Esophagus muscularis mucosa (tissue), 4 donors: ENCODE measurements at regions not wholly inside any gene's neighbourhood (a gene's known extent, or its start where the extent isn't known, plus 50 kb on each side); places are given as distances from the start of the nearest gene placed in this dataset.

ENCODE experiments used
- EP300 ChIP-seq: sonication (generic); formaldehyde crosslinking; IDR thresholded peaks from one replicate; pipeline ENCODE4 v1.6.1; 2017; ENCODE audit warnings: antibody characterized with exemption
- POLR2A ChIP-seq: fragments of 450-650 bp; IDR thresholded peaks from one replicate; pipeline ENCODE4 v1.6.1; 2017; ENCODE audit warnings: antibody characterized with exemption, moderate library complexity, mild to moderate bottlenecking, low read depth
- TF ChIP-seq, protein P1 (sequence below), 3 experiments: fragments of 200-600 bp in 2 of 3; fragments of 450-650 bp in 1 of 3; sonication (generic) in 2 of 3; IDR thresholded peaks; one replicate each; pipeline ENCODE4 v1.5.1; 2017 to 2019; ENCODE audit warnings: antibody characterized with exemption in 3 of 3, mild to moderate bottlenecking in 2 of 3, moderate library complexity in 1 of 3

DNA sequence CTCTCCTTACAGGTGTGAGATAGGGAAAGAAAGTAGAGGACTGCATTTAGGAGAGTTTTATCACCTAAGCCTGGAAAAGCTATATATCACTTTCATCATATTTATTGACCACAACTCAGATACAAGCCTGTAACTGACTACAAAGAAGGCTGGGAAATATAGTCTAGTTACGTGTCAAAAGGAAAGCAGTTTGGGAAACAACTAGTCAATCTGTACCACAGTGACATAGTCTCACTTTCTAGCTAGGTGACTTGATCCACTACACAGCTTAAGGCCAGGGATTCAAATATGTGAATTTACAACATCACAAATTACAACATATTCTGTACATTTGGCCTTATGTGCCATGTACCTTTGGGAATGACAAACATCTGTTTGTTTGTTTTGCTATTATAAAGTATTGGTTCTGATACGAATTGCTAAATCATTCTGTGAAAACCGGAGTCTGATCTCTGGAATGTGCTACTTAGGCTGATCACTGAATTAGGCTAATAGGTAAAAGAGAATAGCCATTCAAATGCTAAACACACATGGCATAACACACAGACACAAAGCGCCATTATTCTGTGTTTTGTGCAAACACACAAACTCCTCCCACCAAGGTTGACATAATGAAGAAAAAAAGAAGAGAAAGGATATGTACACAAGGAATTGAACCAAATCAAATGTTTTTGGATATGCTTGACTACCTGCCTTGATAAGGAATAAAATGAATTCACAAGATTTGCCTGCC lies 279.8 kb downstream of the DUSP6 start:
- TF ChIP-seq POLR2A (no peak), EP300 (no peak)
- TF ChIP-seq, protein P1, sequence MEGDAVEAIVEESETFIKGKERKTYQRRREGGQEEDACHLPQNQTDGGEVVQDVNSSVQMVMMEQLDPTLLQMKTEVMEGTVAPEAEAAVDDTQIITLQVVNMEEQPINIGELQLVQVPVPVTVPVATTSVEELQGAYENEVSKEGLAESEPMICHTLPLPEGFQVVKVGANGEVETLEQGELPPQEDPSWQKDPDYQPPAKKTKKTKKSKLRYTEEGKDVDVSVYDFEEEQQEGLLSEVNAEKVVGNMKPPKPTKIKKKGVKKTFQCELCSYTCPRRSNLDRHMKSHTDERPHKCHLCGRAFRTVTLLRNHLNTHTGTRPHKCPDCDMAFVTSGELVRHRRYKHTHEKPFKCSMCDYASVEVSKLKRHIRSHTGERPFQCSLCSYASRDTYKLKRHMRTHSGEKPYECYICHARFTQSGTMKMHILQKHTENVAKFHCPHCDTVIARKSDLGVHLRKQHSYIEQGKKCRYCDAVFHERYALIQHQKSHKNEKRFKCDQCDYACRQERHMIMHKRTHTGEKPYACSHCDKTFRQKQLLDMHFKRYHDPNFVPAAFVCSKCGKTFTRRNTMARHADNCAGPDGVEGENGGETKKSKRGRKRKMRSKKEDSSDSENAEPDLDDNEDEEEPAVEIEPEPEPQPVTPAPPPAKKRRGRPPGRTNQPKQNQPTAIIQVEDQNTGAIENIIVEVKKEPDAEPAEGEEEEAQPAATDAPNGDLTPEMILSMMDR (IDR thresholded peaks at IDR 0.05) = no peak
